Gastroesophageal sphincter (tissue), 4 donors: ENCODE measurements at regions not wholly inside any gene's neighbourhood (a gene's known extent, or its start where the extent isn't known, plus 50 kb on each side); places are given as distances from the start of the nearest gene placed in this dataset.

ENCODE experiments used
- ATAC-seq: fragments of 150-250 bp; one replicate; pipeline ENCODE4 v1.9.1; 2016; ENCODE audit warnings: mild to moderate bottlenecking, moderate library complexity
- H3K27ac ChIP-seq, 4 donors: fragments of 200-600 bp; sonication (generic) in 3 of 4; 1 replicate in 3 of 4; 2 replicates in 1 of 4; pipeline ENCODE4 v1.5.1; 2016 to 2019
- H3K27me3 ChIP-seq: fragments of 200-600 bp; sonication (generic); one replicate; pipeline ENCODE4 v1.5.1; 2019
- H3K36me3 ChIP-seq, 2 donors: fragments of 200-600 bp; sonication (generic); one replicate each; pipeline ENCODE4 v1.5.1; 2019; ENCODE audit warnings: control low read depth in 1 of 2
- H3K4me1 ChIP-seq, 3 donors: fragments of 200-600 bp; sonication (generic); 1 replicate in 2 of 3; 2 replicates in 1 of 3; pipeline ENCODE4 v1.5.1; 2016 to 2019; ENCODE audit warnings: control low read depth in 2 of 3
- H3K4me3 ChIP-seq, 2 donors: fragments of 200-600 bp; sonication (generic); one replicate each; pipeline ENCODE4 v1.5.1; 2019; ENCODE audit warnings: mild to moderate bottlenecking in 1 of 2, moderate library complexity in 1 of 2
- H3K9me3 ChIP-seq, 3 donors: fragments of 200-600 bp; sonication (generic); one replicate each; pipeline ENCODE4 v1.5.1; 2017 to 2019; ENCODE audit warnings: control low read depth in 2 of 3
- EP300 ChIP-seq: sonication (generic); formaldehyde crosslinking; IDR thresholded peaks from one replicate; pipeline ENCODE4 v1.6.1; 2017; ENCODE audit warnings: antibody characterized with exemption, mild to moderate bottlenecking
- POLR2A ChIP-seq, 2 donors: fragments of 450-650 bp; IDR thresholded peaks; one replicate each; pipeline ENCODE4 v1.6.1; 2017; ENCODE audit warnings: antibody characterized with exemption in 2 of 2, mild to moderate bottlenecking in 2 of 2, moderate library complexity in 1 of 2
- POLR2AphosphoS5 ChIP-seq: sonication (generic); formaldehyde crosslinking; IDR thresholded peaks from one replicate; pipeline ENCODE4 v1.6.1; 2017; ENCODE audit warnings: antibody characterized with exemption
- WGBS, 2 donors: methylation state at CpG; one replicate each; pipeline ENCODE4 v1.1.5; 2018; ENCODE audit warnings: low coverage in 1 of 2; 5-methylcytosine and 5-hydroxymethylcytosine counted together
- TF ChIP-seq, protein P1 (sequence below), 4 experiments: fragments of 200-600 bp in 2 of 4; fragments of 450-650 bp in 2 of 4; sonication (generic) in 1 of 4; IDR thresholded peaks; one replicate each; pipeline ENCODE4 v1.5.1; 2017 to 2019; ENCODE audit warnings: antibody characterized with exemption in 4 of 4, mild to moderate bottlenecking in 2 of 4, moderate library complexity in 2 of 4

DNA sequence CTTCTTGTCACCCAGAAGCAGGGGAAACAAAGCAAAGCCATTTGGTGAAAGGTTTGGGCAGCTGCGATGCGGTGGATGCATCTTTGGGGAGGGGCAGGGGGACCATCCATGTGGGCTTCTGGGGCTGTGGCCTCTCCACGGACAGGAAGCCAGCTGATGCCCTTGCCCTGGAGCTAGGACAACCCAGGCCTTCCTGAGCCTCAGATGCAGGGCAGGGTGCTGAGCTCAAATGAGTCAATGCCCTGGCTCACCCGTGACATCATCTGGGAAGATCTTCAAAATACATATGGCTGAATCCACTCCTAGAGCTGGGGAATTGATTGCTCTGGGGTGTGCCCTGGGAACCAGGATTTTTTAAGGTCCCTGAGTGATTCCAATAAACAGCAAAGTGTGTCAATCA lies 1418.2 kb downstream of the TBC1D22A start:
- Histone ChIP-seq H3K36me3 (no peaks in the 10 kb centered on the region), H3K27ac (no peak overlapping the region), H3K4me3 (no peak overlapping the region), H3K27me3 (peaks cover 9% of the 10 kb centered on the region), H3K4me1 (no peaks in the 10 kb centered on the region), H3K9me3 (no peaks in the 10 kb centered on the region)
- TF ChIP-seq POLR2A (IDR thresholded peaks at IDR 0.05) (no peak), POLR2AphosphoS5 (no peak), EP300 (no peak)
- TF ChIP-seq, protein P1, sequence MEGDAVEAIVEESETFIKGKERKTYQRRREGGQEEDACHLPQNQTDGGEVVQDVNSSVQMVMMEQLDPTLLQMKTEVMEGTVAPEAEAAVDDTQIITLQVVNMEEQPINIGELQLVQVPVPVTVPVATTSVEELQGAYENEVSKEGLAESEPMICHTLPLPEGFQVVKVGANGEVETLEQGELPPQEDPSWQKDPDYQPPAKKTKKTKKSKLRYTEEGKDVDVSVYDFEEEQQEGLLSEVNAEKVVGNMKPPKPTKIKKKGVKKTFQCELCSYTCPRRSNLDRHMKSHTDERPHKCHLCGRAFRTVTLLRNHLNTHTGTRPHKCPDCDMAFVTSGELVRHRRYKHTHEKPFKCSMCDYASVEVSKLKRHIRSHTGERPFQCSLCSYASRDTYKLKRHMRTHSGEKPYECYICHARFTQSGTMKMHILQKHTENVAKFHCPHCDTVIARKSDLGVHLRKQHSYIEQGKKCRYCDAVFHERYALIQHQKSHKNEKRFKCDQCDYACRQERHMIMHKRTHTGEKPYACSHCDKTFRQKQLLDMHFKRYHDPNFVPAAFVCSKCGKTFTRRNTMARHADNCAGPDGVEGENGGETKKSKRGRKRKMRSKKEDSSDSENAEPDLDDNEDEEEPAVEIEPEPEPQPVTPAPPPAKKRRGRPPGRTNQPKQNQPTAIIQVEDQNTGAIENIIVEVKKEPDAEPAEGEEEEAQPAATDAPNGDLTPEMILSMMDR (IDR thresholded peaks at IDR 0.05): no peak
- WGBS, 2 donors: 40% methylated on average over 1 of the region's 4 CpGs; no CpG with 5 or more reads in 1 of the 2 donors
- ATAC-seq: no peak

DNA sequence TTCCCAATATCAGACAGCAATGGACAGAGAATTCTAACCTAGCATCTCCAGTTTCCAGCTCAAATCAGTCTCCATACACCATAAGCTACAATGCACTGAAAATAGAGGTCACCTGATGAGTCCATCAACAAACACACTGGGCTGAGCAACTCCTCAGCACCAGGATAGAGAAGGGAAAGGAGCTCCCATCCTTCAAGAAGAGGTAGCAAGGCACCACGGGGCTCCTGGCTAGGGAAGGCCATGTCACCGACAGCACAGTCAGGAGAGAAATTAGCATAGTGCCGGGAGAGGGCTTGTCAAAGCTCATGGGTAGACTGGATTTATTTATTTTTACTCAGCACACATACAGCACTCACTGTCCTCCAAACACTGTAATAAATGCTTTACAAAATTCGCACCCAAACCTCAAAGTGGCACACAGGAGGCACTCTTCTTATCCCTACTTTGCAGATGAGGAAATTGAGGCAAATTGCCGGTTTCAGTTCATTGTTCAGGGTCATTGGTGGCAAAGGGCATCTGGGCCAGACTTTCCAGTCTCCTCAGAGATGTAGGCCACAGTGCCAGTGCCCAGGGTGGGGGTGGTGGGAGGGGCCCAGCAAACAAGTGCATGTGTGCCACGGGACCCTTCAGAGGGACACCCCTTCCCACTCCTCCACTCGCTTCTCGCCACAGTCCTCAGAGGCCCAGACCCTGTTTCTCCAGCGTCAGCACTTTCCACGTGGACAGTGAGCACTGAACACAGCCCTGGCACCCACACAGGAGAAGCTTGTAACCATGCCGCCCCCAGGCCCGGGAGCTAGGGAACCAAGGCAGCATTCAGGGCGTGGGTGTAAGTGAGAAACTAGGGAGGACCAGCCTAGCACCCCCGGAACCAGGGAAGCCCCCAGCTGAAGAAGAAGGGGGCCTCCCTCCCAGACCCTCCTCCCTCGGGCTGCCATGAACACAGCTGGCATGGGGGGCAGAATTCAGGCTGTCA lies 1417.4 kb downstream of the TBC1D22A start:
- no peaks in the 10 kb centered on the region for H3K4me1 ChIP-seq
- ATAC-seq: no peak
- WGBS, 2 donors: 73 to 80% methylated on average over 5 to 8 of the region's 15 CpGs
- no peak overlapping the region for H3K4me3 ChIP-seq
- peaks cover 16% of the 10 kb centered on the region for H3K27me3 ChIP-seq
- TF ChIP-seq, protein P1 (IDR thresholded peaks at IDR 0.05): no peak
- TF ChIP-seq POLR2AphosphoS5 (no peak), POLR2A (IDR thresholded peaks at IDR 0.05) (no peak), EP300 (no peak)
- H3K36me3 ChIP-seq: no peaks in the 10 kb centered on the region
- no peaks in the 10 kb centered on the region for H3K9me3 ChIP-seq
- H3K27ac ChIP-seq: no peak overlapping the region

GRCh38 chr22:48178536-48178935 lies 1416.1 kb downstream of the TBC1D22A start:
- TF ChIP-seq, protein P1 (IDR thresholded peaks at IDR 0.05): no peak
- TF ChIP-seq EP300 (no peak), POLR2A (IDR thresholded peaks at IDR 0.05) (no peak), POLR2AphosphoS5 (no peak)
- no peak for ATAC-seq
- no peak overlapping the region for H3K4me3 ChIP-seq
- H3K36me3 ChIP-seq: no peaks in the 10 kb centered on the region
- 83% methylated on average over 1 of the region's 7 CpGs; no CpG with 5 or more reads in 1 of the 2 donors for WGBS, 2 donors
- no peaks in the 10 kb centered on the region for H3K9me3 ChIP-seq
- H3K27me3 ChIP-seq: peaks cover 23% of the 10 kb centered on the region
- no peaks in the 10 kb centered on the region for H3K4me1 ChIP-seq
- H3K27ac ChIP-seq: no peak overlapping the region

DNA sequence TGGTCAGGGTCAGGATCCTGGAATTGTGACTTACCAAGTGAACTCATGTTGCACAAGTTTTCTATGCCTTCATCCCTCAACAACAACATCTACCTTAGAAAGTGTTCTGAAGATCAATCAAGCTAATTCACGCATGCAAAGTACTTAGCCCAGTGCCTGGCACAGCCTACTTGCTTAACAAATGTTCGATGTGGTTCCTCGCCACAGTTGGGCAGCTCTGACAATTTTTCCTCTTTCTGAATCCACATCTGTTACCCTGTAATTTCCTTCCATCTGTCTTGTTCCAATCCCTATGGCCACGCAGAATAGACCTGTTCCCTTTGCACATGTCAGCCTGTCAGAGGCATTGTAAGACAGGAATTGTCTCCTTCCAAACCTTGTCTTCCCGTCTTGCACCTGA lies 1415.2 kb downstream of the TBC1D22A start:
- Histone ChIP-seq H3K36me3 (no peaks in the 10 kb centered on the region), H3K4me1 (no peaks in the 10 kb centered on the region), H3K4me3 (no peak overlapping the region), H3K27ac (no peak overlapping the region), H3K27me3 (peaks cover 30% of the 10 kb centered on the region), H3K9me3 (no peaks in the 10 kb centered on the region)
- 76 to 85% methylated on average over 5 of the region's 5 CpGs for WGBS, 2 donors
- TF ChIP-seq EP300: no peak
- no peak for TF ChIP-seq POLR2AphosphoS5
- TF ChIP-seq, protein P1 (IDR thresholded peaks at IDR 0.05): no peak
- TF ChIP-seq POLR2A (IDR thresholded peaks at IDR 0.05): no peak
- ATAC-seq: no peak

DNA sequence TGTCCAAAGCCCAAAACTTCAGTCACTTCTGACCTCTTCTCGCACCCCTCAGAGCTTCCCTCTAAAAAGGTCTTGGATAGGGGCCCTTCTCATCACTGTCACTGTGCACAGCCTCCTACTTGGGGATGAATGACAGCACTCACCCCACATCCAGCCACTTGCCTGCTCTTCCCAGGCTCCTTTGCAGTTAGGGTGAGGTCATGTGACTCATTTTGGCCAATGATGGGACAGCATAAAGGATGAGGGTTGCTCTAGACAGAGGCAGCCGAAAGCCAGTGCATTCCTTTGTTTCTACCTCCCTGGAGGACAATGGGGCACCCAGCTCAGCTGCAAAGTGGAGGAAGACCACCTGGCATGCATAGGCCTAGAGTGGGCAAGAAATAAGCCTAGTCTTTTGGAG lies 1413.3 kb downstream of the TBC1D22A start:
- no peaks in the 10 kb centered on the region for H3K36me3 ChIP-seq
- 33 to 80% methylated on average over 1 of the region's 2 CpGs for WGBS, 2 donors
- no peak overlapping the region for H3K27ac ChIP-seq
- no peaks in the 10 kb centered on the region for H3K4me1 ChIP-seq
- H3K27me3 ChIP-seq: peaks cover 30% of the 10 kb centered on the region
- TF ChIP-seq POLR2A (IDR thresholded peaks at IDR 0.05): no peak
- no peak for TF ChIP-seq EP300
- TF ChIP-seq POLR2AphosphoS5: no peak
- TF ChIP-seq, protein P1 (IDR thresholded peaks at IDR 0.05): no peak
- H3K4me3 ChIP-seq: no peak overlapping the region
- no peaks in the 10 kb centered on the region for H3K9me3 ChIP-seq
- ATAC-seq: no peak
